H9 (cell line): ENCODE measurements at regions not wholly inside any gene's neighbourhood (a gene's known extent, or its start where the extent isn't known, plus 50 kb on each side); places are given as distances from the start of the nearest gene placed in this dataset.

Source experiments
- DNase-seq: peaks from one replicate; pipeline ENCODE4 v3.0.0-alpha.2; 2017
- H2AFZ ChIP-seq: one replicate; pipeline ENCODE4 v1.6.1; 2013; ENCODE audit warnings: mild to moderate bottlenecking, low read length, control low read depth, moderate library complexity
- H2AK5ac ChIP-seq: 2 replicates; pipeline ENCODE4 v1.6.1; 2013; ENCODE audit warnings: low read length, control low read depth, mixed read lengths; ENCODE audit not compliant: insufficient read length
- H2BK120ac ChIP-seq: one replicate; pipeline ENCODE4 v1.6.1; 2013; ENCODE audit warnings: low read depth, mild to moderate bottlenecking, low read length, control low read depth, inconsistent platforms; ENCODE audit not compliant: poor library complexity, severe bottlenecking
- H2BK12ac ChIP-seq: 2 replicates; pipeline ENCODE4 v1.6.1; 2013; ENCODE audit warnings: low read length, control low read depth, mixed read lengths, low read depth; ENCODE audit not compliant: insufficient read length
- H2BK15ac ChIP-seq: 2 replicates; pipeline ENCODE4 v1.6.1; 2013; ENCODE audit warnings: low read depth, low read length, control low read depth
- H2BK20ac ChIP-seq: one replicate; pipeline ENCODE4 v1.6.1; 2013; ENCODE audit warnings: low read depth, mild to moderate bottlenecking, low read length, control low read depth, inconsistent platforms; ENCODE audit not compliant: poor library complexity, severe bottlenecking
- H2BK5ac ChIP-seq: 2 replicates; pipeline ENCODE4 v1.6.1; 2013; ENCODE audit warnings: low read length, control low read depth, mixed read lengths; ENCODE audit not compliant: insufficient read length
- H3K14ac ChIP-seq: 2 replicates; pipeline ENCODE4 v1.6.1; 2013; ENCODE audit warnings: low read length, control low read depth; ENCODE audit not compliant: insufficient read depth
- H3K18ac ChIP-seq: 2 replicates; pipeline ENCODE4 v1.6.1; 2013; ENCODE audit warnings: low read depth, mild to moderate bottlenecking, mixed read lengths, low read length, control low read depth; ENCODE audit not compliant: insufficient read length
- H3K23ac ChIP-seq: 2 replicates; pipeline ENCODE4 v1.6.1; 2013; ENCODE audit warnings: low read length, control low read depth, mixed read lengths, low read depth; ENCODE audit not compliant: insufficient read length
- H3K23me2 ChIP-seq: 2 replicates; pipeline ENCODE4 v1.6.1; 2013; ENCODE audit warnings: low read depth, mild to moderate bottlenecking, mixed read lengths, low read length, control low read depth; ENCODE audit not compliant: insufficient read length, poor library complexity, severe bottlenecking
- H3K27ac ChIP-seq: 2 replicates; pipeline ENCODE4 v1.5.1; 2013; ENCODE audit warnings: low read length, control low read depth, mixed read lengths, low read depth; ENCODE audit not compliant: insufficient read length
- H3K27me3 ChIP-seq: 2 replicates; pipeline ENCODE4 v1.6.1; 2013; ENCODE audit warnings: low read length, control low read depth, inconsistent platforms; ENCODE audit not compliant: insufficient read depth
- H3K4ac ChIP-seq: 2 replicates; pipeline ENCODE4 v1.6.1; 2013; ENCODE audit warnings: low read depth, mild to moderate bottlenecking, control low read depth, inconsistent platforms, low read length, moderate library complexity
- H3K4me1 ChIP-seq: 2 replicates; pipeline ENCODE4 v1.6.1; 2013; ENCODE audit warnings: low read length, control low read depth, inconsistent platforms; ENCODE audit not compliant: insufficient read depth
- H3K4me2 ChIP-seq: 2 replicates; pipeline ENCODE4 v1.6.1; 2013; ENCODE audit warnings: low read length, control low read depth, mixed read lengths; ENCODE audit not compliant: insufficient read length, insufficient read depth
- H3K56ac ChIP-seq: 2 replicates; pipeline ENCODE4 v1.6.1; 2013; ENCODE audit warnings: low read depth, mild to moderate bottlenecking, mixed read lengths, low read length, control low read depth; ENCODE audit not compliant: insufficient read length
- H3K79me1 ChIP-seq: 2 replicates; pipeline ENCODE4 v1.6.1; 2013; ENCODE audit warnings: low read depth, mild to moderate bottlenecking, moderate library complexity, low read length, control low read depth, inconsistent platforms; ENCODE audit not compliant: insufficient read depth, poor library complexity, severe bottlenecking
- H3K79me2 ChIP-seq: 2 replicates; pipeline ENCODE4 v1.6.1; 2013; ENCODE audit warnings: low read length, control low read depth, inconsistent platforms; ENCODE audit not compliant: insufficient read depth
- H3K9ac ChIP-seq: 2 replicates; pipeline ENCODE4 v1.6.1; 2013; ENCODE audit warnings: low read length, control low read depth, mixed read lengths; ENCODE audit not compliant: insufficient read length; ENCODE audit errors: extremely low read depth
- H3K9me3 ChIP-seq: one replicate; pipeline ENCODE4 v1.6.1; 2013; ENCODE audit warnings: low read depth, low read length, inconsistent platforms; ENCODE audit not compliant: control insufficient read depth
- H3T11ph ChIP-seq: one replicate; pipeline ENCODE4 v1.6.1; 2013; ENCODE audit warnings: mild to moderate bottlenecking, low read length, control low read depth, inconsistent platforms
- H4K20me1 ChIP-seq: one replicate; pipeline ENCODE4 v1.6.1; 2013; ENCODE audit not compliant: control insufficient read depth, insufficient read length, insufficient read depth
- H4K5ac ChIP-seq: 2 replicates; pipeline ENCODE4 v1.6.1; 2013; ENCODE audit warnings: low read depth, mild to moderate bottlenecking, mixed read lengths, low read length, control low read depth; ENCODE audit not compliant: insufficient read length
- H4K8ac ChIP-seq: replicated peaks from 2 replicates; pipeline ENCODE4 v1.6.1; 2013; ENCODE audit warnings: low read length, control low read depth, mixed read lengths, low read depth; ENCODE audit not compliant: insufficient read length
- H4K91ac ChIP-seq: 2 replicates; pipeline ENCODE4 v1.6.1; 2013; ENCODE audit warnings: low read depth, mild to moderate bottlenecking, moderate library complexity, mixed read lengths, low read length, control low read depth; ENCODE audit not compliant: insufficient read length
- H3K27ac Mint-ChIP-seq, 3 experiments: 2 replicates in 2 of 3; 3 replicates in 1 of 3; pipeline ENCODE4 v1.8.0; 2020 to 2021; ENCODE audit warnings: mixed read lengths in 3 of 3, mild to moderate bottlenecking in 1 of 3, moderate library complexity in 1 of 3
- H3K27me3 Mint-ChIP-seq: 2 replicates; pipeline ENCODE4 v1.8.0; 2021; ENCODE audit warnings: low read depth, mild to moderate bottlenecking, moderate library complexity, mixed read lengths
- H3K36me3 Mint-ChIP-seq, 3 experiments: 2 replicates in 2 of 3; 3 replicates in 1 of 3; pipeline ENCODE4 v1.8.0; 2020 to 2021; ENCODE audit warnings: low read depth in 3 of 3, mixed read lengths in 3 of 3; ENCODE audit not compliant: insufficient read depth in 1 of 3
- H3K4me1 Mint-ChIP-seq, 2 experiments: 2 replicates each; pipeline ENCODE4 v1.8.0; 2020; ENCODE audit warnings: mixed read lengths in 2 of 2
- H3K4me3 Mint-ChIP-seq, 2 experiments: 2 replicates in 1 of 2; 3 replicates in 1 of 2; pipeline ENCODE4 v1.8.0; 2020 to 2021; ENCODE audit warnings: mild to moderate bottlenecking in 2 of 2, mixed read lengths in 2 of 2, moderate library complexity in 1 of 2
- H3K9me3 Mint-ChIP-seq, 2 experiments: 2 replicates in 1 of 2; 3 replicates in 1 of 2; pipeline ENCODE4 v1.8.0; 2020; ENCODE audit warnings: mild to moderate bottlenecking in 2 of 2, mixed read lengths in 2 of 2, moderate library complexity in 1 of 2
- CTCF ChIP-seq: fragments of 200-600 bp; sonication (generic); conservative IDR thresholded peaks from 3 replicates; pipeline ENCODE4 v1.8.0; 2021; ENCODE audit warnings: antibody characterized with exemption, mild to moderate bottlenecking
- WGBS: extraction: QIAGEN DNeasy Blood & Tissue Kit; methylation state at CpG from one replicate; pipeline ENCODE4 v1.1.7; 2013; ENCODE audit warnings: missing lambda C conversion rate, low lambda C conversion rate, mixed read lengths; ENCODE audit not compliant: insufficient read length; ENCODE audit errors: extremely low coverage; 5-methylcytosine and 5-hydroxymethylcytosine counted together

DNA sequence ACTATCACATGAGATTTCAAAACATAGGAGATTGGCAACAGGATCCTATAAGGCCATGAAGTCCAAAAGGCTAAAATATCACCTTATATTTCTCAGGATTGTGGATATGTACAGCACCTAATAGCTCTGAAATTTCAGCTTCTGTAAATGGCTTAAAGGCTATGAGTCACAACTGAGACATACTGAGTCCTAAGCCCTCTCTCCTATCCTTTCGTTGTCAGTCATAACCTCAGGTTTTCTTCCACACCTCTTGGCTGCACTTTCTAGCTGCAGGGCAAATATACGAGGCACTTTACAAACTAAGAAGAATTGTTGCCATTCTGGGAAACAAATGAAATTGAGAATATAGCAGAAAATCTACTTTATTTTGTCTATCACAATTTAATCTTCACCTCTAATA lies 969.9 kb upstream of the EPHA7 start:
- Histone ChIP-seq H2BK120ac (no peak overlapping the region), H3K23me2 (no peaks in the 10 kb centered on the region), H2BK5ac (no peak overlapping the region), H3K4ac (no peak overlapping the region), H2BK12ac (no peak overlapping the region), H3K79me2 (no peaks in the 10 kb centered on the region), H3K27me3 (no peaks in the 10 kb centered on the region), H4K20me1 (no peaks in the 10 kb centered on the region), H2AFZ (no peak overlapping the region), H2BK15ac (no peak overlapping the region), H4K5ac (no peak overlapping the region), H3K56ac (no peak overlapping the region), H3K18ac (no peak overlapping the region), H3K4me2 (no peak overlapping the region), H4K8ac (no peak overlapping the region), H4K91ac (no peak overlapping the region), H2AK5ac (no peak overlapping the region), H3K27ac (no peak overlapping the region), H2BK20ac (no peak overlapping the region), H3K9ac (no peak overlapping the region), H3K79me1 (no peaks in the 10 kb centered on the region), H3K4me1 (no peaks in the 10 kb centered on the region), H3K23ac (no peak overlapping the region), H3T11ph (no peak overlapping the region), H3K9me3 (no peaks in the 10 kb centered on the region), H3K14ac (no peak overlapping the region)
- TF ChIP-seq CTCF: no peak
- Mint-ChIP-seq H3K27ac (no peak overlapping the region), H3K36me3 (no peaks in the 10 kb centered on the region), H3K4me3 (no peak overlapping the region), H3K27me3 (no peaks in the 10 kb centered on the region), H3K4me1 (no peaks in the 10 kb centered on the region), H3K9me3 (no peaks in the 10 kb centered on the region)
- DNase-seq: no peak
- WGBS: no CpG with 5 or more reads among the region's 2 CpGs
